ES-I3 (cell line): ENCODE measurements at regions not wholly inside any gene's neighbourhood (a gene's known extent, or its start where the extent isn't known, plus 50 kb on each side); places are given as distances from the start of the nearest gene placed in this dataset.
"Not testable (repeated sequence)": the region's sequence is repeated elsewhere in the genome, so short reads cannot be mapped to it uniquely, and the experiment has no call there.

Experiments used
- H3K36me3 ChIP-seq: 2 replicates; pipeline ENCODE4 v1.6.1; 2013; ENCODE audit warnings: mild to moderate bottlenecking, low read length, control low read depth, moderate library complexity; ENCODE audit not compliant: insufficient read depth
- H3K4me1 ChIP-seq: 2 replicates; pipeline ENCODE4 v1.6.1; 2013; ENCODE audit warnings: mild to moderate bottlenecking, control low read depth, low read length; ENCODE audit not compliant: insufficient read depth
- H3K9ac ChIP-seq: 2 replicates; pipeline ENCODE4 v1.6.1; 2013; ENCODE audit warnings: low read depth, mild to moderate bottlenecking, low read length, moderate library complexity
- H3K9me3 ChIP-seq: 2 replicates; pipeline ENCODE4 v1.6.1; 2013; ENCODE audit warnings: mild to moderate bottlenecking, low read length, moderate library complexity; ENCODE audit not compliant: control insufficient read depth, insufficient read depth

DNA sequence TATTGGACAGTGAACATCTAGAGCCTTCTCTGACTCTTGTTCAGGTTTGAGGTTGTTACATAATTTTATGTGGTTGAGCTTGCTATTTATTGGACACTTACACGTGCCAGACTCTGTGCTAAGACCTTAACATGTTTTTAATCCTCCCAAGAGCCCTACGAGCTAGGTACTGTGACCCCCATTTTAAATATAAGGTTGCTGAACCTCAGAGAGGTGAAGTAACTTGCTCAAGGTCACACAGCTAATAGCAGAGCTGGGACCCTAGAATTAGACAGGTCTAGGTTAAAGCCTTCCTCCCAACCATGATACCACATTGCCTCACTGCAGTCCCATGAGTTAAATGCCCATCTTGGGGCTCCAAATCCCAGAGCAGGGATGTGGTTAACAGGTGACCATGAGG is 135.7 kb upstream of the PITX1 start:
- no peaks in the 10 kb centered on the region for H3K36me3 ChIP-seq
- no peaks in the 10 kb centered on the region for H3K9me3 ChIP-seq
- H3K4me1 ChIP-seq, result no peaks in the 10 kb centered on the region
- no peak overlapping the region for H3K9ac ChIP-seq

DNA sequence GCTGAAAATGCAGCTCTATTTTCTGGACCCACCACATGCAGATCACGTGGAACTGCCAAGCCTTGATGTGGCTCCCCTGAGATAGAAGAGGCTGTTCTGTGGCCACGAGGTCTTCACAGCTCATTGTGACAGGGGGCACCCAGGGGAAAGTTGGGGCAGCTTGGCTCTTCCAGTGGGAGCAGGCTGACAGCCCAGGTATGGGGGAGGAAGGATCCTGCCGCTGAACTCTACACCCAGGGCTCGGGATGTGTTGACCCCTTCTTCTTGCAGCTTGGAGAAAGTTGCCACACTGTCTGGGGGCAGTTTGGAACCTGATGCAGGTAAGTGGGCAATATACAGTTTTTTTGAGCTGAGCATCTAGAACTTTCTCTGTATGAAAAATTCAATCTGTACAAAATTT is 133.6 kb upstream of the PITX1 start:
- H3K36me3 ChIP-seq, result no peaks in the 10 kb centered on the region
- H3K4me1 ChIP-seq, result no peaks in the 10 kb centered on the region
- H3K9me3 ChIP-seq, result no peaks in the 10 kb centered on the region
- H3K9ac ChIP-seq, result no peak overlapping the region

DNA sequence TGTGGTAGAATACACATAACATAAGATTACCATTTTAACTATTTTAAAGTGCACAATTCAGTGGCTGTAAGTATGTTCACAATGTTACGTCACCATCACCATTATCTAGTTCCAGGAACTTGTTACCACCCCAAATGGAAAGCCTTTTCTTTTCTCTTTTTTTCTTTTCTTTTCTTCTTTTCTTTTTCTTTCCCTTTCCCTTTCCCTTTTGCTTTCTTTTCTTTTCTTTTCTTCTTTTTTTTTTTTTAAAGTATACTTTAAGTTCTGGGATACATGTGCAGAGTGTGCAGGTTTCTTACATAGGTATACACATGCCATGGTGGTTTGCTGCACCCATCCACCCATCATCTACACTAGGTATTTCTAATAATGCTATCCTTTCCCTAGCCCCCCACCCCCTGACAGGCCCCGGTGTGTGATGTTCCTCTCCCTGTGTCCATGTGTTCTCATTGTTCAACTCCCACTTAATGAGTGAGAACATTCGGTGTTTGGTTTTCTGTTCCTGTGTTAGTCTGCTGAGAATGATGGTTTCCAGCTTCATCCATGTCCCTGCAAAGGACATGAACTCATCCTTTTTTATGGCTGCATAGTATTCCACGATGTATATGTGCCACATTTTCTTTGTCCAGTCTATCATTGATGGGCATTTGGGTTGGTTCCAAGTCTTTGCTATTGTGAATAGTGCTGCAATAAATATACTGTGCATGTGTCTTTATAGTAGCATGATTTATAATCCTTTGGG is 131.0 kb upstream of the PITX1 start:
- not testable (repeated sequence) for H3K9ac ChIP-seq, H3K9me3 ChIP-seq

DNA sequence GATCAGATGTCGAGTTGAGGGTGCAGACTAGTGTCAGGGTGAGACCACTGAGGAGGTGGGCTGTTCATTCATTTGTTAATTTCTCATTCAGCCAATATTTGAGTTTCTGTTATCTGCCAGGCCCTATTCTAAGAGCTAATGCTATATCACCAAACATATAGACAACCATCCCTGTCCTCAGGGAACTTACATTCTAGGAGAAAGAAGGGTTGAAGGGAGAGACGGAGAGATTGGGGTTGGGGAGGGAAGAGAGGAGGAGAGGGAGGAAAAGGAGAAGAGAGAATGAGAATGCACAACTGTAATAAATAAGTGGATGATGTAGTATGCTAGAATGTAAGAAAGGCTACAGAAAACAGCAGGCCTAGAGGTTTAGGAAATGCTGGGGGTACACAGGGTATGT is 129.9 kb upstream of the PITX1 start:
- H3K9me3 ChIP-seq, result no peaks in the 10 kb centered on the region
- H3K4me1 ChIP-seq, result no peaks in the 10 kb centered on the region
- H3K36me3 ChIP-seq, result no peaks in the 10 kb centered on the region
- H3K9ac ChIP-seq, result no peak overlapping the region

More for the DNA sequence above, 131.0 kb upstream of the PITX1 start:
- not testable (repeated sequence) for H3K4me1 ChIP-seq, H3K36me3 ChIP-seq

DNA sequence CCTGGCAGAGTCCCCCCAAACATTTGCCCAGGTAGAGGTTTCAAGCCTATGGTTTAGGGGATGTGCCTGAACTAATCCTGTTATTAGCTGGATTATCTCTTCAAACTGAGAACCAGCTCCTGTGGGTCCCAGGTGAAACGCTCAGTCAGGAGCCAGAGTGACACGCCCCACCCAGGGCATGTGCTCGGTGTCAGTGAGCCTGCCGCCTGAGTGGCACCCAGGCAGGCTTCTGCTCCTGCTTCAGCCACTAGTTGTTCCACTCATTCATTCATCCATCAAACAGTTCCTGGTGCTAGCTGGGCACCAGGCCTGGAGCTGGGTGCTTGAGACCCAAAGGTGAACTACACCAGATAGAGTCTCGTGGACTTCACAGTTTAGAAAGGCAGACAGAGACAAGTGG is 129.4 kb upstream of the PITX1 start:
- Histone ChIP-seq H3K9me3 (no peaks in the 10 kb centered on the region), H3K9ac (no peak overlapping the region), H3K4me1 (no peaks in the 10 kb centered on the region), H3K36me3 (no peaks in the 10 kb centered on the region)

DNA sequence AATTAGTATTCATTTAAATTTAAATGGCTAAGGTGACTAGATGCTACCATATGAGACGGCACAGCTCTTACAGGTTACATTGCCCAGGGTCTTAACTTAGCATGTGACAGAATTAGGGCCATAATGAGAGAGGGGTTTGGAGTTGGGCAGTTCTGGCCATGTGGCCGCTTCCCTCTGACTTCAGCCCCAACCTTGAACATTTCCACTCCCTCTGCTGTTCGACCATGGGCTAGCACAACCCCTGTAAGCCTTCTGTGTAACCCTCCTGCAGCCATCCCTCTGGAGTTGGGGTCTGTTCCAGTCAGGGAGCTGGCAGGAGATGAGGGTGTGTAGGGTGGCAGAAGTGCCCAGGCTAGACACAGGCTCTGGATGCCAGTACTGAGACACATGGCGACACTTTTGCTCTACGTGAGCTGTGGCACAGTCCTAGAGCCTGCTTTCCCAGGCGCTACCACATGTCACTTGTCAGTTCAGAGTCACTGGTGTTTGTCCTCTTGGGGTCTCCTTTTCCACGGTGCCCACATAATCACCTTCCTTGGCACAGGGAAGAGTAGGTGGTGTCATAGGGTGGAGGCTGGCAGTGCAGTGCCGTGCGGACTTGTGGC is 128.7 kb upstream of the PITX1 start:
- H3K9ac ChIP-seq, result no peak overlapping the region
- no peaks in the 10 kb centered on the region for H3K36me3 ChIP-seq
- no peaks in the 10 kb centered on the region for H3K9me3 ChIP-seq
- H3K4me1 ChIP-seq, result no peaks in the 10 kb centered on the region

DNA sequence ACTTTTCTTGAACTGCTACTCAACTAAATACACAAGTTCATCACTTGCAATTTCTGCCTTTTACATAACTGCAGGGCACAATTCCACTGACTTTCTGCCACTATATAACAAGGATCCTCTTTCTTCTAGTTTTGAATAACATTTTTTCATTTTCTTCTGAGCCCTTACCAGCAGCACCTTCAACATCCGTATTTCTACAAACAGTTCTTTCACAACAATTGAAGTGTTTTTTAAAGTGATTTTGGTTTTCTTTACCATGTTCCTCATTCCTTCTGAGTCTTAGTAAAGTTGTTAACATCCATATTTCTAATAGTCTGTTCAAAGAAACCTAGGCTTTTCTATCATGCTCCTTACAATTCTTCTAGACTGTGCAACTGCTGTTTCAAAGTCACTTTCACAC is 127.2 kb upstream of the PITX1 start:
- no peaks in the 10 kb centered on the region for H3K4me1 ChIP-seq
- no peaks in the 10 kb centered on the region for H3K36me3 ChIP-seq
- no peak overlapping the region for H3K9ac ChIP-seq
- H3K9me3 ChIP-seq, result no peaks in the 10 kb centered on the region

DNA sequence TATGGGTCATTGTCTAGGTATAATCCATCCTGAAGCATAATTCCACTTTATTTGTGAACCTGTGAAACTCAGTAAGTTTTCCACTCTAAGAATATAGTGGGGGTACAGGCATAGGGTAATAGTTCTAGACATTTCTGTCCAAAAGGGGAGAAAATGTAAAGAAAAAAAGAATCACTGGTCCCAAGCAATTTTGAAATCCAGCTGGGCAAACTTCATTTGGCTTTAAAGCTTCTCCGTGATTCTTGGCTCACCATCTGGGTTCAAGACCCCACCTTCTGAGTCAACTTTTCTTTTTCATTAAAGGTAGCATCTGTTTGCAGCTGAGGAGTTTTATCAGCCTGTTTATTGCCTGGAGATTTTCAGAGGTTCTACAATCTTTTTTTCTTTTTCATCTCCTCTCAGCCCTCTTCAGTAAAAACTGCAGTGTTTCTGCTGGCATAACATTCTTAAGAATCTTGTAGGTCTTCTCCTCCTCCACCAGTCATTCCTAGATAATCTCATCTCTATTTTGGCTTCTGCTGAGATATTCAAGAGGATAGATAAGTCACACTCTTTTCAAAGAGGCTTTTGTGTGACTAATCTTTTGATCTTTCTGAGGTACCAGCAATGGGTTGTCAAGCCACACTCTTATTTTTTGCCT is 126.1 kb upstream of the PITX1 start:
- Histone ChIP-seq H3K9me3 (no peaks in the 10 kb centered on the region), H3K4me1 (no peaks in the 10 kb centered on the region), H3K9ac (no peak overlapping the region), H3K36me3 (no peaks in the 10 kb centered on the region)

DNA sequence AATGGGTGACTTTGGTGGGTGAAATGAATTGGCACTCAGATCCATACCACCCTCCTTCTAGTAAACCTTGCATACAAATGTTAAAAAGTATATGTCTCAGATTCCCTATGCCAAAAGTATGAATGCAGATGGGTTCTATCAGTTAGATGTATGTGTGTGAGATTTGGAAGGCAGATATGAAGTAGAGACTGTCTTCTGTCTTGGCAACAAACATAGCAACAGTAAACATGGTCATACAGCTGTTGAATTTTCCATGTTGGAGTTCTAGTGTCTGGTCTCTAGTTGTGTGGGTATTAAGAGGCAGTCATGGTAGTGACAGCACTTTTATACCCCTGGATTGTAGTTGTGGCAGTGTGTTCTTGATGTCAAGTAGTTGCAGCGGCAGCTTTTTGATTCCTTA is 125.6 kb upstream of the PITX1 start:
- Histone ChIP-seq H3K4me1 (no peaks in the 10 kb centered on the region), H3K9ac (no peak overlapping the region), H3K36me3 (no peaks in the 10 kb centered on the region), H3K9me3 (no peaks in the 10 kb centered on the region)

DNA sequence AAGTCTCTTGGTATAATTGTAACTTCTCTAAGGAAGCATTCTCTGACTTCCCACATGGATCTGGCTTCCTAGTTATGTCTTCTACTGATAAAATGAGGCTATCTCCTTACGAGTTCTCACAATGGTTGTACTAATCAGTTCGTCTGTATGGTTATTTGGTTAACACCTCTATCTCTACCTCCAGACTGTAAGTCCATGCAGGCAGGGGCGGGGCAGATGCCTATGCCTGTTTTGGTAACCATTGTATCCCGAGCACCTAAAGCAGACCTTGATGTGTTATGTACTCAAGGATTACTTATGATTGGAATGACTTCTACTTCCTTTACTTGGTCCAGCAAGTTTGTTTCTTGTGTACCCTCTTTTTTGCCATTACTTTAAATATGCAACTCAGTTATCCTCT is 125.0 kb upstream of the PITX1 start:
- H3K4me1 ChIP-seq, result no peaks in the 10 kb centered on the region

DNA sequence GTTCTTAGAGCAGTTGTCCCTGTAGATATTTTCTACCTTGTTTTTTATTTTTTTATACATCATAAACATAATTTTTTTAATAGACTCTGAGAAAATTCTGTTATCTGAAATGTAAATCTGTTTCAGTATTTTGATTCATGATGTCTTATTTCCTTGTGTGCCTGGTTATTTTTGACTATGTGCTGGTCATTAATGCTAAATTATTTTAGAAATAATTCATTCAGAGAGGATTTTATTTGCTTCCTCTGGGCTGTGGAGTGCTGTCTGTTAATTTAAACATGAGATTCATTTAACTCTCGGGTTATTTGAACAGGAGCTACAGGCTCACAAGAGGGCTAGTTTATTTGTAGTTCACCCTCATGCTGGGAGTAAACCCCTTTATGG is 124.3 kb upstream of the PITX1 start:
- no peak overlapping the region for H3K9ac ChIP-seq
- H3K4me1 ChIP-seq, result no peaks in the 10 kb centered on the region
- H3K36me3 ChIP-seq, result no peaks in the 10 kb centered on the region
- H3K9me3 ChIP-seq, result no peaks in the 10 kb centered on the region

More for the DNA sequence above, 125.0 kb upstream of the PITX1 start:
- no peaks in the 10 kb centered on the region for H3K9me3 ChIP-seq
- H3K9ac ChIP-seq, result no peak overlapping the region
- no peaks in the 10 kb centered on the region for H3K36me3 ChIP-seq

DNA sequence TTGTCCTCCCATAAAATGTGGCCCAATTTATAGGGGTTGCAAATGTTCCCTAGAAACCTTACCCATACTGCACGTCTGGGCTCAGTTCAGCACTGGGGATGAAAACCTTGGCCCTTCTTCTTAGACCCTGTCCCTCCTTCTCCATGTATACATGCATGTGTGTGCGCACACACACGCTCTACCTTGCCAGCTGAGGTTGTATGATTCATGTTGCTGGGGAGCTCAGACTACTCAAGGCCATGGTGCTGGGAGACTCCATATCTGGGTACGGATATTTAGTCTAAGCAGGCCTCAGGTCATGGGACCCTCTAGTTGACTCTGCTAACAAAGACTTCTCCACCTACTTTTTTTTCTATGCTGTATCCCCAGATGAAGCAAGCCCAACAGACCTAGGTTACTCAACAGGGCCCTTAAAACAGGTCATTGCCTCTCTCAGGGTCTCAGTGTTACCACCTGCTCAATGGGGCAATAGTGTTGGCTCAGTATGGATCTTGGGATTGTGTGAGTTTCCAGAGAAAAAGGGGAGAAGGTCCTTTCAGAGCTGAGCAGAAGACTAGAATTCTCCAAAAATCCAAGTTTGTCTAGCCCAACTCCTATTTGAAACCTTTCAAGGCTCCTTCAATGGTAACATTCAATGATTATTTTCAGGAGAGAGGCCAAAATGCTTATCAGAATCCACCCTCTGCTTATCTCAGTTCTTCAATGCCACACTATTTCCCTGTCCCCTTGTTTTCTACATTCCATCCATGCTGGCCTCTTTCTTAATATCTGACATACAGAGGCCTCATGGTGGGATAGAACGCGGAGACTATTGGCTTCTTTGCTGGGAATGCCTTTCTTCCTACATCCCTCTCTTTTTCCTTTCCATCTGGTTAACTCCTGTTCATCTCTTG is 123.6 kb upstream of the PITX1 start:
- Histone ChIP-seq H3K9ac (no peak overlapping the region), H3K9me3 (no peaks in the 10 kb centered on the region), H3K36me3 (no peaks in the 10 kb centered on the region), H3K4me1 (no peaks in the 10 kb centered on the region)

DNA sequence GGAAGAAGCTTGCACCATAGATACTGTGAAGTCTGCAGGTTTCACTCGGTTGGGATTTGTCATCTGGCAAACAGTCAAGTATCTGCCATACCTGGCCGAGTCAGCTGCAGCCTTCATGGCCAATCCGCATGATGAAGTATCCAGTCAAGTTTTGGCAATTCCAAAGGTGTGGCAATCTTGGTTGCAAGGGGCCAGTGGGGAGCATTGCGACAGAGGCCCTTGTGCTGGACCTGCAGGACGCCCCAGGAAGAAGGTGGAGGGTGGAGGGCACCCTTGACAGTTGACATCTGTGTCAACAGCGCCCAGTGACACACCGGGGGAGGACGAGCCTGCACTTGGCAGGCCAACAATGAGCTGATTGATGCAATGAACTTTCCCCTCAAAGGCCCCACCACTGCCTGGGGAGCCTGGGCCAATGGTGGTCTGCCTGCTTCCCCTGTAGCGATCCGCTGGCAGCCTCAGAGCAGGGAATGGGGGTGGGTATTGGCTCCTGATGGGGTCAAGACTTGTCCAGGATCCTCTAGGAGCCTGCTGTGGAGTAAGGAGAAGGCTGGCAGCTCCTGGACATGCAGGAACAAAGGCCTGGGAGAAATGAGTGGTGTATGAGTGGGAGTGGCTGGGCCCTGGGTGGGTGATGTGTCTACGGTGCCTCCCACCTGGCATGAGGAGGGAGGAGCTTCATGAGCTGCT is 122.8 kb upstream of the PITX1 start:
- Histone ChIP-seq H3K4me1 (no peaks in the 10 kb centered on the region), H3K9ac (no peak overlapping the region), H3K9me3 (no peaks in the 10 kb centered on the region), H3K36me3 (no peaks in the 10 kb centered on the region)

DNA sequence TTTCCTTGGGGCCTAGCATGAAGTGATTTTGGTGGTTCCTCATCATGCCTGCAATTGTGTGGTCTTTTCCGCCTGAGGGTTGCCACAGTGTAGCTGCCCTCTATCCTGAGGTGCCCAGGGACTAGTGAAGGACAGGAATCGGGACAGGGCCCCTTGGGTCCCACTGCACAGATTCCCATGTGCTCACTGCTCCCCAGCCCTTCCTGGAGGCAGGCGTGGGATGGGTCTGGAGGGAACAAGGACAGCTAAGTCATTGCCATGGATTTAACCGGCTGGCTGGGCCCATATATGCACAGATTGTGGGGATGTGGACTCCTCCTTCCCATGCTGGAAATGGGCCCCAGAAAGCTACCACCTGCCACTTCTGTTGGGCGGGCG is 122.3 kb upstream of the PITX1 start:
- Histone ChIP-seq H3K9ac (no peak overlapping the region), H3K9me3 (no peaks in the 10 kb centered on the region), H3K36me3 (no peaks in the 10 kb centered on the region), H3K4me1 (no peaks in the 10 kb centered on the region)
